ENCODE measurements at regions not wholly inside any gene's neighbourhood (a gene's known extent, or its start where the extent isn't known, plus 50 kb on each side); places are given as distances from the start of the nearest gene placed in this dataset.

GRCh38 chr5:119896826-119897536, 267.6 kb downstream of the FAM170A start:
- TF ChIP-seq GLI4 (CRISPR knock-in tag; IDR thresholded peaks at IDR 0.05; ENCODE audit: borderline replicate concordance) (no peak), ZNF512B (CRISPR knock-in tag; IDR thresholded peaks at IDR 0.05; ENCODE audit: borderline replicate concordance) (no peak), ZNF354B (CRISPR knock-in tag; IDR thresholded peaks at IDR 0.05) (no peak), FOXK2 (IDR thresholded peaks at IDR 0.05) (no peak)

More at GRCh38 chr5:119896826-119897536, 267.6 kb downstream of the FAM170A start:
- H3K4me3 ChIP-seq (replicated peaks in 1 of 3; ENCODE audit: insufficient read depth in 1 of 3, low read depth in 2 of 3, low read length in 3 of 3): no peak overlapping the region
- ATAC-seq (no peak), DNase-seq (ENCODE audit: low spot score) (no peak), FAIRE-seq (no peak)
- H4K20me1 ChIP-seq (ENCODE audit: insufficient read depth, low read length): no peaks in the 10 kb centered on the region
- 2% methylated on average over 2 of the region's 2 CpGs for WGBS (ENCODE audit: low lambda C conversion rate)
- CTCF ChIA-PET (ENCODE audit: low intra/inter-chr PET ratio, low total read pairs): no interaction called here
- H3K9ac ChIP-seq (ENCODE audit: insufficient read depth, low read depth, low read length): no peak overlapping the region
- no peaks in the 10 kb centered on the region for H3K9me3 ChIP-seq (ENCODE audit: low read length)
- no peaks in the 10 kb centered on the region for H3K4me1 ChIP-seq (ENCODE audit: insufficient read depth, low read length)
- H3K36me3 ChIP-seq (replicated peaks in 1 of 2; ENCODE audit: control insufficient read depth in 1 of 2, insufficient read depth in 2 of 2, low read length in 2 of 2): no peaks in the 10 kb centered on the region
- intact Hi-C loops (cut with micrococcal nuclease; ENCODE audit: unreplicated experiment) (no loop called here), in situ Hi-C loops (cut with HindIII; ENCODE audit: extremely low pct_ligation_motif_present, low pct_unique_long_range_greater_than_20kb) (no loop called here)
- POLR2A ChIA-PET: no interaction called here
- no peak overlapping the region for H2AFZ ChIP-seq (ENCODE audit: low read length)
- H3K27ac ChIP-seq (ENCODE audit: extremely low read length, insufficient read depth, low read length): no peak overlapping the region
- BruUV-seq (replicated peaks): no TSS peak
- H3K4me2 ChIP-seq (ENCODE audit: low read depth, low read length): no peak overlapping the region
- H3K27me3 ChIP-seq (ENCODE audit: control insufficient read depth in 1 of 2, insufficient read depth in 2 of 2, low read length in 2 of 2): no peaks in the 10 kb centered on the region
- no peaks in the 10 kb centered on the region for H3K79me2 ChIP-seq (ENCODE audit: insufficient read depth, low read length)

Measured in HepG2 (cell line).